Left lung (tissue), 4 donors: ENCODE measurements at regions not wholly inside any gene's neighbourhood (a gene's known extent, or its start where the extent isn't known, plus 50 kb on each side); places are given as distances from the start of the nearest gene placed in this dataset.
"Not testable (repeated sequence)": the region's sequence is repeated elsewhere in the genome, so short reads cannot be mapped to it uniquely, and the experiment has no call there.

ENCODE experiments used
- ATAC-seq: fragments of 200-7000 bp; cut with Tn5 transposase; one replicate; pipeline ENCODE4 v1.9.1; 2020; ENCODE audit warnings: moderate library complexity
- DNase-seq, 4 donors: peaks; one replicate each; pipeline ENCODE4 v3.0.0-alpha.2; 2013 to 2020
- H3K27ac ChIP-seq, 2 donors: fragments of 200-600 bp; sonication (generic) in 1 of 2; one replicate each; pipeline versions ENCODE4 v1.5.0 to v1.8.0; 2020 to 2021
- H3K27me3 ChIP-seq, 2 donors: fragments of 200-600 bp; sonication (generic) in 1 of 2; one replicate each; pipeline versions ENCODE4 v1.5.0 to v1.8.0; 2020 to 2021
- H3K36me3 ChIP-seq, 2 donors: fragments of 200-600 bp; sonication (generic) in 1 of 2; one replicate each; pipeline versions ENCODE4 v1.5.0 to v1.8.0; 2020 to 2021
- H3K4me1 ChIP-seq, 2 donors: fragments of 200-600 bp; one replicate each; pipeline ENCODE4 v1.8.0; 2021
- H3K4me3 ChIP-seq, 2 donors: fragments of 200-600 bp; sonication (generic) in 1 of 2; one replicate each; pipeline versions ENCODE4 v1.5.0 to v1.8.0; 2020 to 2021; ENCODE audit warnings: mild to moderate bottlenecking in 1 of 2
- H3K9me3 ChIP-seq, 2 donors: fragments of 200-600 bp; sonication (generic) in 1 of 2; one replicate each; pipeline versions ENCODE4 v1.5.0 to v1.8.0; 2020 to 2021
- intact Hi-C, 2 donors: fragments of 100-400 bp; cut with DNase I; formaldehyde crosslinking; loops; one replicate each; pipeline versions ENCODE4 v1.11.2 to v1.14.2; 2022
- TF ChIP-seq, protein P1 (sequence below), 2 donors: fragments of 200-600 bp; sonication (generic) in 1 of 2; IDR thresholded peaks; one replicate each; pipeline versions ENCODE4 v1.5.0 to v1.8.0; 2021; ENCODE audit warnings: antibody characterized with exemption in 2 of 2
- donor health status: DM: no; HTN: yes; CAD: no.
- donor health status: DM: no; HTN: no; CAD: no.

DNA sequence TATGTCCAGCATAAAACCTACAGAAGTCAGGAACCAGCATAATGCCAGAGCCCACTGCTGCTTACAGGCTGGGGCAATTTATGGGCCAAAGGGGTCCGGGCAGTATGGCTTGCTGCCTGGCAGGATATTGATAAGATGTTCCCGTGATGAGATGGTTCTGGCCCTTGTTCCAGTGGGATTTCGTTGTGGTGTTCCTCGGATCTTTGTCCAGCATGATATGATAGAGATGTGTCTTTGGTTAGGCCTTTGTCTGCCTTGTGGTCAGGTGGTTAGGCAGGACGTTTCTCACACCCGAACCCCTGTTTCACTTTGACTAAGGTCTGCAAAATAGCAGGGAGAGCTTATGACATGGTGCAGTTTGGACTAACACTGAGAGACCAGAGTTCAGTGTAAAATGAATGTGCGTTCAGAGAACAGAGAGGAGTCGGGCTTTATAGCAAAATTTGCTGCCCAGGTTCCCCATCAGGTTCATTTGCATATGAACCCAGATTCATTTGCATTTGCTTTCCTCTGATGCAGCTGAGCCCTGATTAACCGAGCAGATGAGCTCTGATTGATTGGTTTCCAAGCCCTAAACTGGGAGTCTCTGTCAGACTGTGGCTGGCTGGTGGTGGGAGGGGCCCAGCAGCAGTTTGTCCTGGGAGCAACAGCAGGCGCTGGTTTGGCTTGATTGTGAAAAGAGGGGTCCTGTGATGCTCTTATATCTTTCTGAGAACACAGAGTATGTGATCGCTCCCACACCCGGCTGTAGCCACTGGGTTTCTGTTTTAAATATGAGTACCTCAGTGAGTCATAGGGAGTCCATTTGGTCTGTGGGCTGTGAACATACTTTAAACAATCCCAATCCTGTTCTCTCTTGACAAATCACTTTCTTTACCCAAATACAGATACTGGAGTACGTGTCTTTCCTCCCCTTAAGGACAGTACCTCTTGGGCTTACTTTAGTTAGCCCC lies 156.3 kb upstream of the PZP start:
- Histone ChIP-seq H3K4me1 (peaks cover 0 to 4% of the 10 kb centered on the region in 2 donors), H3K9me3 (no peaks in the 10 kb centered on the region), H3K27me3 (no peaks in the 10 kb centered on the region), H3K36me3 (no peaks in the 10 kb centered on the region), H3K4me3 (no peak overlapping the region), H3K27ac (peak overlapping the region in 1 of 2 donors; percentile 19)
- intact Hi-C loops, result no loop called here
- TF ChIP-seq, protein P1, sequence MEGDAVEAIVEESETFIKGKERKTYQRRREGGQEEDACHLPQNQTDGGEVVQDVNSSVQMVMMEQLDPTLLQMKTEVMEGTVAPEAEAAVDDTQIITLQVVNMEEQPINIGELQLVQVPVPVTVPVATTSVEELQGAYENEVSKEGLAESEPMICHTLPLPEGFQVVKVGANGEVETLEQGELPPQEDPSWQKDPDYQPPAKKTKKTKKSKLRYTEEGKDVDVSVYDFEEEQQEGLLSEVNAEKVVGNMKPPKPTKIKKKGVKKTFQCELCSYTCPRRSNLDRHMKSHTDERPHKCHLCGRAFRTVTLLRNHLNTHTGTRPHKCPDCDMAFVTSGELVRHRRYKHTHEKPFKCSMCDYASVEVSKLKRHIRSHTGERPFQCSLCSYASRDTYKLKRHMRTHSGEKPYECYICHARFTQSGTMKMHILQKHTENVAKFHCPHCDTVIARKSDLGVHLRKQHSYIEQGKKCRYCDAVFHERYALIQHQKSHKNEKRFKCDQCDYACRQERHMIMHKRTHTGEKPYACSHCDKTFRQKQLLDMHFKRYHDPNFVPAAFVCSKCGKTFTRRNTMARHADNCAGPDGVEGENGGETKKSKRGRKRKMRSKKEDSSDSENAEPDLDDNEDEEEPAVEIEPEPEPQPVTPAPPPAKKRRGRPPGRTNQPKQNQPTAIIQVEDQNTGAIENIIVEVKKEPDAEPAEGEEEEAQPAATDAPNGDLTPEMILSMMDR (IDR thresholded peaks at IDR 0.05), result no peak
- ATAC-seq (peak; percentile 78), DNase-seq (no peak)

DNA sequence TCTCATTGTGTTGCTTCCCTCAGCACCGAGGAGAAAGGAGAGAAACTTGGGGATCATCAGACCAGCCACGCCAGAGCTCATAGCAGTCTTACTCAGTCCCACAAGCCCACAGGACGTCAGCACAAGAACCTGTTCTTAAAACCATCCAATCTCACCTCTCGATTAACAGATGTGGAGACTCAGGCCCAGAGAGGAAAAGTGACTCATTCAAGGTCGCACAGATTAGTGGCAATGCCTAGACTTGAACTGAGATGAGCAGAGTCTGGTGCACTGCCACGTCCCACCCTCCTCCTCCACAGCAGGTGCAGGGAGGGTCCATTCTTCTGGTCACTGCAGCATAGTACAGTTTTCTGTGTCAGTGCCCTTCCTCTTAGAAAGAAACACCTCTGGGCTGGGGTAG lies 154.9 kb upstream of the PZP start:
- intact Hi-C loops, result no loop called here
- Histone ChIP-seq H3K27ac (no peak overlapping the region), H3K4me3 (no peak overlapping the region), H3K36me3 (no peaks in the 10 kb centered on the region), H3K9me3 (no peaks in the 10 kb centered on the region), H3K27me3 (no peaks in the 10 kb centered on the region), H3K4me1 (peaks cover 0 to 4% of the 10 kb centered on the region in 2 donors)
- ATAC-seq, result no peak
- DNase-seq, result no peak
- TF ChIP-seq, protein P1 (IDR thresholded peaks at IDR 0.05), result no peak

DNA sequence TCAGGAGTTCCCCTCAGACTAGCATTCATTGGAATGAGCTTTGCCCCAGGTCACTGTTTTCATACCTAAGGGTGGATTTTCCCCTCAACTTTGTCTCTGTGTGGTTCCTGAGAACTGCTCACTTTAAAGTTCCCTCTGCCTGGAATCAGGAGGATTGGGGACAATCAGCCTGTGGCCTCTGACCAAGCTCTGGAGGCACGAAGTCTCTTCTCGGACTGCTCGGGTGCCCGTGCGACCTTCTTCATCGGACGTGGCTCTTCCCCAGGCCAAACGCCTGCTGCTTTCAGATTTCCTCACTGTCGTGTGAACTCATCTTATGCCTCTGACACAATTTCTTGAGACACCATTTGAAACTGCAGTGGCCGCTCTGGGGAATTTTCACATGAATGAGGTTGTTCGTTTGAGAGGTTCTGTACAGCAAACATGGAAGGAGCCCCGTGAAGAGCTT lies 153.7 kb upstream of the PZP start:
- no peak for DNase-seq
- intact Hi-C loops, result no loop called here
- ATAC-seq, result no peak
- no peaks in the 10 kb centered on the region for H3K36me3 ChIP-seq
- H3K4me3 ChIP-seq, result no peak overlapping the region
- H3K4me1 ChIP-seq, result peaks cover 0 to 4% of the 10 kb centered on the region in 2 donors
- TF ChIP-seq, protein P1 (IDR thresholded peaks at IDR 0.05), result no peak
- H3K27ac ChIP-seq, result no peak overlapping the region
- no peaks in the 10 kb centered on the region for H3K27me3 ChIP-seq
- H3K9me3 ChIP-seq, result no peaks in the 10 kb centered on the region

DNA sequence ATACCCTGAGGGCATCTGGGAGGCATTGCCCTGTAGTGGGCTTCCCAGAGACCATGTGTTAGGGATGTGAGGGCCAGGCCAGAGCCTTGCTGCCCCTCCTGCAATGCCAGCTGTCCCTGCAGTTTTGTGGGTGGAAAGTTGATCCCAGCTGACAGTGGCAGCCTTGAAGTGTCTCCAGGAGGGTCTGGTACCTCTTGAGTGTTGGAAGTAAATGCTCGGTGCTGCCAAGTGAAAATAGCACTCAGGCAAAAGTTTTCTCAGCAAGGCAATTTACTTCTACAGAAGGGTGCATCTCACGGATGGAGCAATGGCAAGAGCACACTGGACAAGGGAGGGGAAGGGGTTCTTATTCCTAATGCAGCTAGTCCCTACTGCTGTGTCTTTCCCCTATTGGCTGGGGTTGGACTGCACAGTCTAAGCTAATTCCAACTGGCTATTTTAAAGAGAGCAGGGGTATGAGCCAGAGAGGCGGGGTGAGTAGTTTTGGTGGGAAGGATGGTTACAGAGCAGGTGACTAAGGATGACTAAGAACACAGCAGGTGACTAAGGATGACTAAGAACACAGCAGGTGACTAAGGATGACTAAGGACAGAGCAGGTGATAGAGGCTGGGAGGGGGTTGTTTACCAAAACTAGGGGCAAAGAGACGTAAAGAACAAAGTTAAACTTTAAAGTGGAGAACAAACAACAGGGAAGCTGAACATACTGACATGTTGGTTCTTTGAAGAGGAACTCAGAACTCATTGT lies 146.0 kb upstream of the PZP start:
- H3K9me3 ChIP-seq, result peaks cover 0 to 33% of the 10 kb centered on the region in 2 donors
- H3K4me1 ChIP-seq, intact Hi-C loops, H3K27ac ChIP-seq, H3K36me3 ChIP-seq, H3K4me3 ChIP-seq, ATAC-seq, H3K27me3 ChIP-seq, DNase-seq: not testable (repeated sequence)

DNA sequence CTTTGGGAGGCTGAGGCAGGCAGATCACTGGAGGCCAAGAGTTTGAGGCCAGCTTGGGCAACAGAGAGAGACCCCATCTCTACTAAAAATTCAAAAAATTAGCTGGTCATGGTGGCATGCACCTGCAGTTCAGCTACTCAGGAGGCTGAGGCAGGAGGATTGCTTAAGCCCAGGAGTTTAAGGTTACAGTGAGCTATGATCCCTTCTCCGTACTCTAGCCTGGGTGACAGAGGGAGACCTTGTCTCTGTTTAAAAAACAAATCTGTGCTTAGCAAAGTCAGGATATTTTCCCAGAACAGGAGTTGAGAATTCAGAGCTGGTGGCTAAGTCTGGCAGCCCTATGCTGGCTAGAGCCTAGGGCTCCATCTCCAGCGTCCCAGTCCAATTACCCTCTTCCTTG lies 142.9 kb upstream of the PZP start:
- intact Hi-C loops, result no loop called here
- Histone ChIP-seq H3K4me1 (no peaks in the 10 kb centered on the region), H3K36me3 (no peaks in the 10 kb centered on the region), H3K27ac (no peak overlapping the region), H3K27me3 (no peaks in the 10 kb centered on the region), H3K9me3 (peaks cover 0 to 33% of the 10 kb centered on the region in 2 donors), H3K4me3 (no peak overlapping the region)
- DNase-seq, result no peak
- TF ChIP-seq, protein P1 (IDR thresholded peaks at IDR 0.05), result no peak
- no peak for ATAC-seq
